ENCODE measurements at regions not wholly inside any gene's neighbourhood (a gene's known extent, or its start where the extent isn't known, plus 50 kb on each side); places are given as distances from the start of the nearest gene placed in this dataset.

DNA sequence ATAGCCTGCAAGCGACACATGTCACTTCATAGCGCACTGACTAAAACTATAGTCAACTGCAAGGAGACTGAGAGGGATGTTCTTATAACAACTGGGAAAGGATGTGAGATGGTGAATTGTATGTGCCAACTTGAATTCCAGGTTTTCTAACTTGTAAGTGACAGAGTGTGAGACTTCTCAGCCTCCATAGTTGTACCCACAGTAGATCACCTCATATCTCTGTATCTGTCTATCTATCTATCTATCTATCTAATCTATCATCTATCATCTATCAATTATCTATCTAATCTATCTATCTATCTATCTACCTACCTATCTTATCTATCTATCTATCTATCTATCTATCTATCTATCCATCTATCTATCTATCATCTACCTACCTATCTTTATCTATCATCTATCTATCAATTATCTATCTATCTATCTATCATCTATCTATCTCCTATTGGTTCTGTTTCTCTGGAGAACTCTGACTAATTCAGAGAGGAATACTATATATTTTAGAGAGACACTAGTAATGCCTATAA lies 162.3 kb downstream of the CTH start:
- TF ChIP-seq, protein P1, sequence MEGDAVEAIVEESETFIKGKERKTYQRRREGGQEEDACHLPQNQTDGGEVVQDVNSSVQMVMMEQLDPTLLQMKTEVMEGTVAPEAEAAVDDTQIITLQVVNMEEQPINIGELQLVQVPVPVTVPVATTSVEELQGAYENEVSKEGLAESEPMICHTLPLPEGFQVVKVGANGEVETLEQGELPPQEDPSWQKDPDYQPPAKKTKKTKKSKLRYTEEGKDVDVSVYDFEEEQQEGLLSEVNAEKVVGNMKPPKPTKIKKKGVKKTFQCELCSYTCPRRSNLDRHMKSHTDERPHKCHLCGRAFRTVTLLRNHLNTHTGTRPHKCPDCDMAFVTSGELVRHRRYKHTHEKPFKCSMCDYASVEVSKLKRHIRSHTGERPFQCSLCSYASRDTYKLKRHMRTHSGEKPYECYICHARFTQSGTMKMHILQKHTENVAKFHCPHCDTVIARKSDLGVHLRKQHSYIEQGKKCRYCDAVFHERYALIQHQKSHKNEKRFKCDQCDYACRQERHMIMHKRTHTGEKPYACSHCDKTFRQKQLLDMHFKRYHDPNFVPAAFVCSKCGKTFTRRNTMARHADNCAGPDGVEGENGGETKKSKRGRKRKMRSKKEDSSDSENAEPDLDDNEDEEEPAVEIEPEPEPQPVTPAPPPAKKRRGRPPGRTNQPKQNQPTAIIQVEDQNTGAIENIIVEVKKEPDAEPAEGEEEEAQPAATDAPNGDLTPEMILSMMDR (conservative IDR thresholded peaks at IDR 0.05): no peak
- no peak for TF ChIP-seq EZH2 (IDR thresholded peaks at IDR 0.05; ENCODE audit: low read depth)
- intact Hi-C loops (cut with micrococcal nuclease; ENCODE audit: unreplicated experiment): no loop called here
- ChIA-PET POLR2A (ENCODE audit: unreplicated experiment) (no interaction called here), CTCF (no interaction called here)
- DNase-seq: no peak
- Histone ChIP-seq H3K36me3 (ENCODE audit: low read depth) (no peaks in the 10 kb centered on the region), H3K4me1 (replicated peaks; ENCODE audit: insufficient read depth) (no peaks in the 10 kb centered on the region), H3K4me3 (no peak overlapping the region), H4K20me1 (ENCODE audit: insufficient read depth) (no peaks in the 10 kb centered on the region), H3K27me3 (ENCODE audit: insufficient read depth, low read depth) (no peaks in the 10 kb centered on the region), H3K4me2 (no peak overlapping the region), H3F3A (ENCODE audit: insufficient read depth, low read depth) (no peaks in the 10 kb centered on the region), H3K79me2 (ENCODE audit: low read depth) (no peaks in the 10 kb centered on the region), H3K9me2 (ENCODE audit: insufficient read depth) (no peaks in the 10 kb centered on the region), H3K27ac (no peak overlapping the region), H3K9me3 (ENCODE audit: insufficient read depth, low read depth) (no peaks in the 10 kb centered on the region), H2AFZ (no peak overlapping the region)
- no TSS peak for BruUV-seq (replicated peaks)

GRCh38 chr1:70581661-70582060 lies 170.6 kb downstream of the CTH start:
- intact Hi-C loops (cut with micrococcal nuclease; ENCODE audit: unreplicated experiment): no loop called here

GRCh38 chr1:70583522-70583921 lies 172.5 kb downstream of the CTH start:
- Histone ChIP-seq H3K4me2 (no peak overlapping the region), H3K9me3 (ENCODE audit: insufficient read depth, low read depth) (no peaks in the 10 kb centered on the region), H3F3A (ENCODE audit: insufficient read depth, low read depth) (no peaks in the 10 kb centered on the region), H2AFZ (no peak overlapping the region), H3K9me2 (ENCODE audit: insufficient read depth) (no peaks in the 10 kb centered on the region), H3K79me2 (ENCODE audit: low read depth) (no peaks in the 10 kb centered on the region), H3K27me3 (ENCODE audit: insufficient read depth, low read depth) (no peaks in the 10 kb centered on the region), H3K4me1 (replicated peaks; ENCODE audit: insufficient read depth) (no peaks in the 10 kb centered on the region), H3K4me3 (no peak overlapping the region), H4K20me1 (ENCODE audit: insufficient read depth) (no peaks in the 10 kb centered on the region), H3K27ac (no peak overlapping the region), H3K36me3 (ENCODE audit: low read depth) (no peaks in the 10 kb centered on the region)
- POLR2A ChIA-PET (ENCODE audit: unreplicated experiment): no interaction called here
- no TSS peak for BruUV-seq (replicated peaks)
- intact Hi-C loops (cut with micrococcal nuclease; ENCODE audit: unreplicated experiment): no loop called here
- TF ChIP-seq, protein P1 (conservative IDR thresholded peaks at IDR 0.05): no peak
- no peak for TF ChIP-seq EZH2 (IDR thresholded peaks at IDR 0.05; ENCODE audit: low read depth)
- no peak for DNase-seq
- CTCF ChIA-PET: no interaction called here

More at GRCh38 chr1:70581661-70582060, 170.6 kb downstream of the CTH start:
- H3K27me3 ChIP-seq (ENCODE audit: insufficient read depth, low read depth): no peaks in the 10 kb centered on the region
- no peak overlapping the region for H3K27ac ChIP-seq
- no peaks in the 10 kb centered on the region for H4K20me1 ChIP-seq (ENCODE audit: insufficient read depth)
- no peak overlapping the region for H3K4me3 ChIP-seq
- no peak overlapping the region for H3K4me2 ChIP-seq
- H3K9me3 ChIP-seq (ENCODE audit: insufficient read depth, low read depth): no peaks in the 10 kb centered on the region
- H3K9me2 ChIP-seq (ENCODE audit: insufficient read depth): no peaks in the 10 kb centered on the region
- DNase-seq: no peak
- H3K36me3 ChIP-seq (ENCODE audit: low read depth): no peaks in the 10 kb centered on the region
- H3K4me1 ChIP-seq (replicated peaks; ENCODE audit: insufficient read depth): no peaks in the 10 kb centered on the region
- no peaks in the 10 kb centered on the region for H3K79me2 ChIP-seq (ENCODE audit: low read depth)
- ChIA-PET POLR2A (ENCODE audit: unreplicated experiment) (interaction anchor here (0.6 kb wide), 1 partner anchor 487 kb away, joined by 6 read pairs; no protein-coding TSS in a partner anchor), CTCF (no interaction called here)
- no peaks in the 10 kb centered on the region for H3F3A ChIP-seq (ENCODE audit: insufficient read depth, low read depth)
- no peak overlapping the region for H2AFZ ChIP-seq
- TF ChIP-seq, protein P1 (conservative IDR thresholded peaks at IDR 0.05): no peak
- no peak for TF ChIP-seq EZH2 (IDR thresholded peaks at IDR 0.05; ENCODE audit: low read depth)
- BruUV-seq (replicated peaks): no TSS peak

Data from PC-9 (cell line).